BJ (cell line): ENCODE measurements at regions not wholly inside any gene's neighbourhood (a gene's known extent, or its start where the extent isn't known, plus 50 kb on each side); places are given as distances from the start of the nearest gene placed in this dataset.

Experiments used
- CTCF ChIA-PET: fragments of 350-600 bp; formaldehyde crosslinking; extraction: SDS; loops from one replicate; lab custom pipeline; 2021; ENCODE audit warnings: antibody characterized with exemption, inconsistent platforms; lab: Yijun Ruan, JAX
- POLR2A ChIA-PET: fragments of 300-600 bp; sonication (Branson Sonifier 250); formaldehyde crosslinking; extraction: SDS; loops from one replicate; lab custom pipeline; 2021; ENCODE audit warnings: antibody characterized with exemption; lab: Charles Lee
- DNase-seq: peaks from one replicate; pipeline ENCODE4 v3.0.0-alpha.2; 2011; ENCODE audit warnings: low read depth
- H3K27me3 ChIP-seq: 2 replicates; pipeline ENCODE4 v1.6.0; 2011; ENCODE audit warnings: low read length; ENCODE audit not compliant: control insufficient read depth, insufficient read depth
- H3K36me3 ChIP-seq: 2 replicates; pipeline ENCODE4 v1.5.1; 2011; ENCODE audit warnings: low read length; ENCODE audit not compliant: control insufficient read depth, insufficient read depth
- H3K4me3 ChIP-seq: 2 replicates; pipeline ENCODE4 v1.5.1; 2011; ENCODE audit warnings: low read depth, mild to moderate bottlenecking, control low read depth, low read length
- CTCF ChIP-seq: IDR thresholded peaks from 2 replicates; pipeline ENCODE4 v1.5.1; 2011; ENCODE audit warnings: low read depth, mild to moderate bottlenecking, control low read depth, inconsistent platforms, low read length, moderate library complexity; ENCODE audit not compliant: insufficient read depth

- H3K36me3 ChIP-seq = no peaks in the 10 kb centered on the region
- POLR2A ChIA-PET = no interaction called here
- no peak overlapping the region for H3K4me3 ChIP-seq
- DNase-seq = no peak
- no peaks in the 10 kb centered on the region for H3K27me3 ChIP-seq
- CTCF ChIA-PET = no interaction called here
- no peak for TF ChIP-seq CTCF
Measured at GRCh38 chr7:124655990-124656389, 109.6 kb downstream of the GPR37 start.

GRCh38 chr7:124652237-124652636 is 113.4 kb downstream of the GPR37 start:
- no peak for DNase-seq
- no peak for TF ChIP-seq CTCF
- ChIA-PET POLR2A (no interaction called here), CTCF (no interaction called here)
- no peaks in the 10 kb centered on the region for H3K27me3 ChIP-seq
- no peak overlapping the region for H3K4me3 ChIP-seq
- no peaks in the 10 kb centered on the region for H3K36me3 ChIP-seq

- Histone ChIP-seq H3K36me3 (no peaks in the 10 kb centered on the region), H3K4me3 (no peak overlapping the region), H3K27me3 (no peaks in the 10 kb centered on the region)
- TF ChIP-seq CTCF = no peak
- CTCF ChIA-PET = no interaction called here
- no peak for DNase-seq
- POLR2A ChIA-PET = no interaction called here
Measured at GRCh38 chr7:124651136-124651535, 114.5 kb downstream of the GPR37 start.

GRCh38 chr7:124649397-124650014 is 116.1 kb downstream of the GPR37 start:
- POLR2A ChIA-PET = no interaction called here
- TF ChIP-seq CTCF = no peak
- H3K36me3 ChIP-seq = no peaks in the 10 kb centered on the region
- CTCF ChIA-PET = no interaction called here
- no peak for DNase-seq
- no peaks in the 10 kb centered on the region for H3K27me3 ChIP-seq
- H3K4me3 ChIP-seq = no peak overlapping the region

- no peak for DNase-seq
- no peaks in the 10 kb centered on the region for H3K27me3 ChIP-seq
- H3K4me3 ChIP-seq = no peak overlapping the region
- ChIA-PET POLR2A (no interaction called here), CTCF (no interaction called here)
- no peaks in the 10 kb centered on the region for H3K36me3 ChIP-seq
- no peak for TF ChIP-seq CTCF
Measured at GRCh38 chr7:124647630-124648306, 117.8 kb downstream of the GPR37 start.
